HG02623 (cell line): ENCODE measurements at regions not wholly inside any gene's neighbourhood (a gene's known extent, or its start where the extent isn't known, plus 50 kb on each side); places are given as distances from the start of the nearest gene placed in this dataset.

ENCODE experiments used
- ATAC-seq: cut with Tn5 transposase; IDR thresholded peaks from one replicate; pipeline ENCODE4 v1.9.1; 2021; ENCODE audit warnings: moderate library complexity; ENCODE audit not compliant: unreplicated experiment

GRCh38 chr7:142308326-142308725, 50.5 kb upstream of the PRSS58 start:
- no peak for ATAC-seq
